ENCODE measurements at regions not wholly inside any gene's neighbourhood (a gene's known extent, or its start where the extent isn't known, plus 50 kb on each side); places are given as distances from the start of the nearest gene placed in this dataset.
"Not testable (repeated sequence)": the region's sequence is repeated elsewhere in the genome, so short reads cannot be mapped to it uniquely, and the experiment has no call there.

DNA sequence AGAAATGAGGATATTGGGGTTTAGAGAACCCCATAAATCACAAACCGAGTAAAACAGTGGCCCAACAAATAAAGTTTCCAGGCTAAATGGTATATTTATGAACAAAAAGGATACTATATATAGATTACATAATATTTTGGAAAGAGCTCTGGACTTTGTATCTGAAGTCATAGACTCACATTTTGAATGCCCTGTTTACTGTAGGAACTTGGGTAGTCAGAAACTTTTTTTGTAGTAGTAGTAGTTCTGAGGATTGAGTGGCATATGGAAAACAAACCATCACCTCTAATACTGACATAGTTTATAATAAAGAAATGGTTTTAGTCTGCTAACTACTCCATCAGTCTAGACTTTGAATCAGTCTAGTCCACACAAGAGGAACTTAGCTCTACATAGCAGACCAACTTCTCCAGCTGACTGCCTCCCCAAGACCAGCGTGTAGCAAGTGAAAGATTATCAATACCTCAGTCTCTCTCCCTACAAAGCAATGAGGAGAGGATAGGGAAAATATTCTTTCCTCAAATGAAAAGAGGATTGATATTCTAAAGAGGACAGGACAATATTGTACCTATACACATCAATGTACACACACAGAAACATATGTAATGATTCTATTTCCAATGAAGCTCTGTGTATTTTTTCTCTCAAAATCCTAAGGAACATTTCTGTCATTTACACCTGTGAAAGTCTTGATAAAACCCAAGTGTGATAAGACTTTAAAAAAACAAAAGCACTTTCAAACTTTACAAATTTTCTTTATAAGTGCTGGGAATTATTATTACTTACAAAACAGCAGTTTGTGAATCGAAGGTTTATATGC is 184.9 kb upstream of the MAP2 start:
- Mint-ChIP-seq H3K27me3 (ENCODE audit: low read depth) (no peaks in the 10 kb centered on the region), H3K4me1 (ENCODE audit: low read depth) (no peaks in the 10 kb centered on the region), H3K27ac (no peak overlapping the region), H3K4me3 (no peak overlapping the region), H3K36me3 (ENCODE audit: low read depth) (no peaks in the 10 kb centered on the region), H3K9me3 (peaks cover 9% of the 10 kb centered on the region)
- no peak for DNase-seq (ENCODE audit: low spot score)

GRCh38 chr2:209239585-209239938 is 184.3 kb upstream of the MAP2 start:
- no peaks in the 10 kb centered on the region for H3K4me1 Mint-ChIP-seq (ENCODE audit: low read depth)
- peaks cover 9% of the 10 kb centered on the region for H3K9me3 Mint-ChIP-seq
- no peak for DNase-seq (ENCODE audit: low spot score)
- H3K27ac Mint-ChIP-seq: no peak overlapping the region
- no peaks in the 10 kb centered on the region for H3K27me3 Mint-ChIP-seq (ENCODE audit: low read depth)
- no peaks in the 10 kb centered on the region for H3K36me3 Mint-ChIP-seq (ENCODE audit: low read depth)
- no peak overlapping the region for H3K4me3 Mint-ChIP-seq

DNA sequence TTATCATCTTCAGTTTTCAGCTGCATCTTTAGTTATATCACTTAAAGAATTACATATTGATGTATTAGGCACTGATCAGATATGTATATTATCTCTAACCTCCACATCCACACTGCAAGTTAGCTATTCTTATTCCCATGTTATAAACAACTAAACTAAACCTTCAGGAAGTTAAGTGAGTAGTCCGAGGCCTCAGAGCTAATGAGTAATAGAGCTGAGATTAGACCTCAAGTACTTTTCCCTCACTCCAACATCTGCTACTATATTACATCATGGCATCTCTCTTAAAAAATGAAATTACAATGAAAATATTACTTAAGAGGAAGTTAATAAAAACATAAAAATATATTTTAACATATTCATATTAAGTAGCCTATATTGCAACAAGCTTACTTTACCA is 183.6 kb upstream of the MAP2 start:
- no peaks in the 10 kb centered on the region for H3K36me3 Mint-ChIP-seq (ENCODE audit: low read depth)
- H3K4me1 Mint-ChIP-seq (ENCODE audit: low read depth): no peaks in the 10 kb centered on the region
- no peak overlapping the region for H3K27ac Mint-ChIP-seq
- peaks cover 9% of the 10 kb centered on the region for H3K9me3 Mint-ChIP-seq
- DNase-seq (ENCODE audit: low spot score): no peak
- H3K4me3 Mint-ChIP-seq: no peak overlapping the region
- H3K27me3 Mint-ChIP-seq (ENCODE audit: low read depth): no peaks in the 10 kb centered on the region

- H3K36me3 Mint-ChIP-seq (ENCODE audit: low read depth): no peaks in the 10 kb centered on the region
- DNase-seq (ENCODE audit: low spot score): no peak
- no peak overlapping the region for H3K27ac Mint-ChIP-seq
- no peak overlapping the region for H3K4me3 Mint-ChIP-seq
- H3K4me1 Mint-ChIP-seq (ENCODE audit: low read depth): no peaks in the 10 kb centered on the region
- H3K27me3 Mint-ChIP-seq (ENCODE audit: low read depth): no peaks in the 10 kb centered on the region
- H3K9me3 Mint-ChIP-seq: no peaks in the 10 kb centered on the region
Measured at GRCh38 chr2:209253544-209253943, 170.3 kb upstream of the MAP2 start.

GRCh38 chr2:209259767-209260166 is 164.1 kb upstream of the MAP2 start:
- Mint-ChIP-seq H3K27ac (no peak overlapping the region), H3K27me3 (ENCODE audit: low read depth) (no peaks in the 10 kb centered on the region), H3K36me3 (ENCODE audit: low read depth) (no peaks in the 10 kb centered on the region), H3K9me3 (peaks cover 6% of the 10 kb centered on the region), H3K4me1 (ENCODE audit: low read depth) (no peaks in the 10 kb centered on the region), H3K4me3 (no peak overlapping the region)
- DNase-seq (ENCODE audit: low spot score): no peak

DNA sequence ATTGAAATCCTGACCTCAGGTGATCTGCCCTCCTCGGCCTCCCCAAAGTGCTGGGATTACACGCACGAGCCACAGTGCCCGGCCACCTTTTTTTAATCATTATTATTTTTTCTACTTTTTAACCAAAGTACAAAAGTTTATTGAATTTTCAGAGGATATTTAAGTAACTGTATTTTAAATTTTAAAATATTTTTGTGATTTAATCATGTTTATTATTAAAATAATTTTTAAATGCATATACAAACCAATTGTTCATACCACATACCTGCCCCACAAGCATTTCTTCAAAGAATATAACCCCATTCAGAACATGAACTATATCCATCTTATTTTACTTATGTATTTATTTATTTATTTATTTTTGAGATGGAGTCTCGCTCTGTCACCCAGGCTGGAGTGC is 163.6 kb upstream of the MAP2 start:
- DNase-seq (ENCODE audit: low spot score): no peak
- peaks cover 6% of the 10 kb centered on the region for H3K9me3 Mint-ChIP-seq
- H3K36me3 Mint-ChIP-seq (ENCODE audit: low read depth): no peaks in the 10 kb centered on the region
- H3K27ac Mint-ChIP-seq: no peak overlapping the region
- no peak overlapping the region for H3K4me3 Mint-ChIP-seq
- no peaks in the 10 kb centered on the region for H3K4me1 Mint-ChIP-seq (ENCODE audit: low read depth)
- no peaks in the 10 kb centered on the region for H3K27me3 Mint-ChIP-seq (ENCODE audit: low read depth)

DNA sequence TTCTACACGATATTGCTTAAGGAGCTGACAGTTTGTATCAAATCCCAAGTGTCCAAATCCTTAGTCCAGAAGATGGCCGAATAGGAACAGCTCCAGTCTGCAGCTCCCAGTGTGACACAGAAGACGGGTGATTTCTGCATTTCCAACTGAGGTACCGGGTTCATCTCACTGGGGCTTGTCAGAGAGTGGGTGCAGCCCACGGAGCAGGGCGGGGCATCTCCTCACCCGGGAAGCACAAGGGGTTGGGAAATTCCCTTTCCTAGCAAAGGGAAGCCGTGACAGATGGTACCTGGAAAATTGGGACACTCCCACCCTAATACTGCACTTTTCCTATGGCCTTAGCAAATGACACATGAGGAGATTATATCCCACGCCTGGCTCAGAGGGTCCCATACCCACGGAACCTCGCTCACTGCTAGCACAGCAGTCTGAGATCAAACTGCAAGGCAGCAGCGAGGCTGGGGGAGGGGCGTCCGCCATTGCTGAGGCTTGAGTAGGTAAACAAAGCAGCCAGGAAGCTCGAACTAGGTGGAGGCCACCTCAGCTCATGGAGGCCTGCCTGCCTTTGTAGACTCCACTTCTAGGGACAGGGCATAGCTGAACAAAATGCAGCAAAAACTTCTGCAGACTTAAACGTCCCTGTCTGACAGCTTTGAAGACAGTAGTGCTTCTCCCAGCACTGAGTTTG is 162.3 kb upstream of the MAP2 start:
- H3K4me3 Mint-ChIP-seq; H3K27ac Mint-ChIP-seq; H3K36me3 Mint-ChIP-seq (ENCODE audit: low read depth); H3K4me1 Mint-ChIP-seq (ENCODE audit: low read depth); H3K27me3 Mint-ChIP-seq (ENCODE audit: low read depth); H3K9me3 Mint-ChIP-seq; DNase-seq (ENCODE audit: low spot score): not testable (repeated sequence)

DNA sequence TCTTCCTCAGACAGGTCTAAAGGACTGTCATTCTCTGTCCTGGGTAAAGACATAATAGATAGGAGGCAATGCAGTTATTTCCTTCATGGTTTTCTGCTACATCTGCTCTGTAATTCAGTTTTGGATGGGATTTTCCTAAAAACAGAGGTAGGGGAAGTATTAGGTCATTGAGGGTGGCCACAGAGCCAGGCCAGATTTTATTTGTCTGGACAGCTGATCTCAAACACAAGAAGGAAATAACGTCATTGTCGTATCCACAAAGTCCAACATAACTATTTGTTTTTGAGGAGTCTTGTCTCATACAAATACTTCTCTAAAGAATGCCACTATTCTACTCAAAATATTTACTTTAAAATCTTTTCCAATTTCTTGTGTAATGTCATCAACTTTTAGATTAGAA is 154.8 kb upstream of the MAP2 start:
- Mint-ChIP-seq H3K27me3 (ENCODE audit: low read depth) (no peaks in the 10 kb centered on the region), H3K4me3 (no peak overlapping the region), H3K9me3 (peaks cover 3% of the 10 kb centered on the region), H3K4me1 (ENCODE audit: low read depth) (no peaks in the 10 kb centered on the region), H3K27ac (no peak overlapping the region), H3K36me3 (ENCODE audit: low read depth) (no peaks in the 10 kb centered on the region)
- DNase-seq (ENCODE audit: low spot score): no peak

DNA sequence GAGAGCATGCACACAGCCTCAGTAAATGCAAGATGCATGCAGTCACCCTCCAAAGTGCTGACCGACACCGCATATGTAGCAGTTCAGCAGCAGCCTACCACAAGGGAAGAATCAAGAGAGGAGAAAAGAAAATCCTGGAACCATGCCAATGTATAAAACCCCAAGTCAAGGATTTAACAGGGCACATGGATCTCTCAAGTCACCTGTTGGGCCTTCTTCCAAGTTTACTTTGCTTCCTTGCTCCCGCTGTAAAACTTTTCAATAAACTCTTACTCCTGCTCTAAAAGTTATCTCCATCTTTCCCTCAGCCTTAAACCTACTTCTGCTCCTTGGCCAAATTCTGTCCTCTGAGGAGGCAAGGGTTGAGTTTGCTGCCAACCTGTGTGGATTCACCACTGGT is 147.8 kb upstream of the MAP2 start:
- no peaks in the 10 kb centered on the region for H3K27me3 Mint-ChIP-seq (ENCODE audit: low read depth)
- no peak overlapping the region for H3K4me3 Mint-ChIP-seq
- no peaks in the 10 kb centered on the region for H3K36me3 Mint-ChIP-seq (ENCODE audit: low read depth)
- H3K27ac Mint-ChIP-seq: no peak overlapping the region
- DNase-seq (ENCODE audit: low spot score): no peak
- H3K4me1 Mint-ChIP-seq (ENCODE audit: low read depth): no peaks in the 10 kb centered on the region
- peaks cover 7% of the 10 kb centered on the region for H3K9me3 Mint-ChIP-seq

DNA sequence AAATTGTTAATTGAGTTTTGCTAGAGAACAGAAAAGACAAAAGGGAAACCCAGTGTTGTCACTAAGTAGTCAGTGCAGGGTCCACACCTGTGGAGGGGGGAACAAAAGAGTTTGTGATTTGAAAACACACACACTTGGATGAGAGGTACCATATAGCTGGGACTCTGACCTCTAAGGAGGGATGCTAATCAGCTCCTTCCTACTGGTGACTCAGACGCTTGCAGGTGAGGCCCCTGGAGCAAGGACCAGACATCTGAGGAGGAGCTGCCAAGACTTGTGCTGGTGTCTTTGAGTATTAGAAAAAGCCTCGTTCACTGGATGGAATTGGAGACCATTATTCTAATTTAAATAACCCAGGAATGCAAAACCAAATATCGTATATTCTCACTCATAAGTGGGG is 146.4 kb upstream of the MAP2 start:
- Mint-ChIP-seq H3K27ac (no peak overlapping the region), H3K4me1 (ENCODE audit: low read depth) (no peaks in the 10 kb centered on the region), H3K27me3 (ENCODE audit: low read depth) (no peaks in the 10 kb centered on the region), H3K36me3 (ENCODE audit: low read depth) (no peaks in the 10 kb centered on the region), H3K4me3 (no peak overlapping the region), H3K9me3 (peaks cover 7% of the 10 kb centered on the region)
- DNase-seq (ENCODE audit: low spot score): no peak

GRCh38 chr2:209298601-209299000 is 125.2 kb upstream of the MAP2 start:
- no peaks in the 10 kb centered on the region for H3K36me3 Mint-ChIP-seq (ENCODE audit: low read depth)
- H3K9me3 Mint-ChIP-seq: no peaks in the 10 kb centered on the region
- DNase-seq (ENCODE audit: low spot score): no peak
- H3K27ac Mint-ChIP-seq: no peak overlapping the region
- H3K4me3 Mint-ChIP-seq: no peak overlapping the region
- no peaks in the 10 kb centered on the region for H3K27me3 Mint-ChIP-seq (ENCODE audit: low read depth)
- no peaks in the 10 kb centered on the region for H3K4me1 Mint-ChIP-seq (ENCODE audit: low read depth)

DNA sequence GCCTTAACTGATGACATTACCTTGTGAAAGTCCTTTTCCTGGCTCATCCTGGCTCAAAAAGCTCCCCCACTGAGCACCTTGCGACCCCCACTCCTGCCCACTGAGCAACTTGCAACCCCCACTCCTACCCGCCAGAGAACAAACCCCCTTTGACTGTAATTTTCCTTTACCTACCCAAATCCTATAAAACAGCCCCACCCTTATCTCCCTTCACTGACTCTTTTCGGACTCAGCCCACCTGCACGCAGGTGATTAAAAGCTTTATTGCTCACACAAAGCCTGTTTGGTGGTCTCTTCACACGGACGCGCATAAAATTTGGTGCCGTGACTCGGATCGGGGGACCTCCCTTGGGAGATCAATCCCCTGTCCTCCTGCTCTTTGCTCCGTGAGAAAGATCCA is 124.4 kb upstream of the MAP2 start:
- not testable (repeated sequence) for H3K9me3 Mint-ChIP-seq

DNA sequence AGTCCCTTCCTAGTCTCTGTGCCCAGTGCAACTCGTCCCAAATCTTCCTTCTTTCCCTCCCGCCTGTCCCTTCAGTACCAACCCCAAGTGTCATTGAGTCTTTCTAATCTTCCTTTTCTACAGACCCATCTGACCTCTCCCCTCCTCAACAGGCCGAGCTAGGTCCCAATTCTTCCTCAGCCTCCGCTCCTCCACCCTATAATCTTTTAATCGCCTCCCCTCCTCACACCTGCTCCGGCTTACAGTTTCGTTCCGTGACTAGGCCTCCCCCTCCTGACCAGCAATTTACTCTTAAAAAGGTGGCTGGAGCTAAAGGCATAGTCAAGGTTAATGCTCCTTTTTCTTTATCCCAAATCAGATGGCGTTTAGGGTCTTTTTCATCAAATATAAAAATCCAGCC is 123.1 kb upstream of the MAP2 start:
- not testable (repeated sequence) for H3K4me3 Mint-ChIP-seq; H3K4me1 Mint-ChIP-seq (ENCODE audit: low read depth); H3K27ac Mint-ChIP-seq; H3K9me3 Mint-ChIP-seq; DNase-seq (ENCODE audit: low spot score); H3K27me3 Mint-ChIP-seq (ENCODE audit: low read depth); H3K36me3 Mint-ChIP-seq (ENCODE audit: low read depth)

More for the DNA sequence above, 124.4 kb upstream of the MAP2 start:
- not testable (repeated sequence) for H3K36me3 Mint-ChIP-seq (ENCODE audit: low read depth); H3K4me3 Mint-ChIP-seq; DNase-seq (ENCODE audit: low spot score); H3K27me3 Mint-ChIP-seq (ENCODE audit: low read depth); H3K27ac Mint-ChIP-seq; H3K4me1 Mint-ChIP-seq (ENCODE audit: low read depth)

DNA sequence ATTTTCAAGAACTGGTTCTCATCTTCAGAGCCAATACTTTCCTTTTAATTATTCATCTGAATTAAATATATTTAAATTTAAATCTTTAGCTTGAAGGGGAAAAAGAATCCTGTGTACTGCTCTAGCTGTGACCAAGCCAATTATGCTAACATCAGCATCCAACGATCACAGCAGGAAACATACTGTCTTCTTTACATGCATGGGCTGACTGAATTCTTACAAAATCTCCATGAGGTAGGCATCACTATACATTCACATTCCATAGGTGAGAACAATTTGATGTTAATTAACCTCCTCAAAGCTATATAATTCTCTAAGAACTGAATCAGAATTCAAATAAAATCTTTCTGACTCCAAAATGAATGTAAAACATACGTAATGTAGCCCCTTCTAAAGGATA is 118.8 kb upstream of the MAP2 start:
- Mint-ChIP-seq H3K4me3 (no peak overlapping the region), H3K4me1 (ENCODE audit: low read depth) (no peaks in the 10 kb centered on the region), H3K27ac (no peak overlapping the region), H3K36me3 (ENCODE audit: low read depth) (no peaks in the 10 kb centered on the region), H3K9me3 (no peaks in the 10 kb centered on the region), H3K27me3 (ENCODE audit: low read depth) (no peaks in the 10 kb centered on the region)
- DNase-seq (ENCODE audit: low spot score): no peak

DNA sequence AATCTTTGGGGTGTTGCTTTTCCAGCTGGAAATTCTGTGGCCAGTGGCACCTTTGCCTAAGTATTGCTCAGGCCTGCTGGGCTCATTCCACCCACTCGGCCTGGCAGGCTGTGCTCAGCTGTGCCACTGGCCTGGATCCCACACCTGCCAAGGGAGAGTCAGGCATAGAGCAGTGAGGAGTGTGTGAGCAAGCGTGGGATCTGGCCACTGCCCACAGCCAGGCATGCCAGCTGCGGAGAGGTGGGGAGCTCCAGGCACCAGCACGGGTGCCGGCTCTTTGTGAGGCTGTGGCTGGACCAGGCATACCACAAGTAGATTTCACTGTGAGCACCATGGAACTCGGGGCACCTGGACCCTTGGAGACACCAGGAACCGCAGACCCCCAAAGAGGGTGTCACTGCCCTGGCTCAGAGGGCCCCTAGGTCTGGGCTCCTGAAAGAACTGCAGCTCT is 118.1 kb upstream of the MAP2 start:
- Mint-ChIP-seq H3K27ac (no peak overlapping the region), H3K27me3 (ENCODE audit: low read depth) (no peaks in the 10 kb centered on the region), H3K9me3 (no peaks in the 10 kb centered on the region), H3K4me1 (ENCODE audit: low read depth) (no peaks in the 10 kb centered on the region), H3K4me3 (no peak overlapping the region), H3K36me3 (ENCODE audit: low read depth) (no peaks in the 10 kb centered on the region)
- DNase-seq (ENCODE audit: low spot score): no peak

Data from T-helper 2 cell treated with Interferon-gamma antibody and Interleukin-4, amounts not matched to agents 5 μg/mL and 100 μg/mL, for 36 hours (primary cell).